PFSK-1 (cell line): ENCODE measurements at regions not wholly inside any gene's neighbourhood (a gene's known extent, or its start where the extent isn't known, plus 50 kb on each side); places are given as distances from the start of the nearest gene placed in this dataset.

Source experiments
- FOXP2 ChIP-seq: optimal IDR thresholded peaks from 2 replicates; pipeline ENCODE3; 2011; ENCODE audit warnings: borderline replicate concordance, control low read depth, inconsistent platforms; ENCODE audit not compliant: insufficient read depth; ENCODE audit errors: extremely low read length, extremely low read depth
- POLR2AphosphoS5 ChIP-seq: IDR thresholded peaks from 2 replicates; pipeline ENCODE4 v1.6.1; 2012; ENCODE audit warnings: low read depth, mild to moderate bottlenecking, control low read depth, low read length, moderate library complexity
- REST ChIP-seq, 2 experiments: IDR thresholded peaks; 2 replicates each; pipeline versions ENCODE4 v1.6.1 to v1.8.0; 2011 to 2012; ENCODE audit warnings: low read depth in 2 of 2, low read length in 2 of 2, control low read depth in 1 of 2, inconsistent platforms in 1 of 2, mild to moderate bottlenecking in 1 of 2, moderate library complexity in 1 of 2; ENCODE audit not compliant: insufficient read depth in 1 of 2
- SIN3A ChIP-seq: IDR thresholded peaks from 2 replicates; pipeline ENCODE4 v1.6.1; 2012; ENCODE audit warnings: mild to moderate bottlenecking, low read length, moderate library complexity, borderline replicate concordance; ENCODE audit not compliant: insufficient read depth
- TAF1 ChIP-seq: IDR thresholded peaks from 2 replicates; pipeline ENCODE4 v1.6.1; 2012; ENCODE audit warnings: low read length, control low read depth, borderline replicate concordance; ENCODE audit not compliant: insufficient read depth

DNA sequence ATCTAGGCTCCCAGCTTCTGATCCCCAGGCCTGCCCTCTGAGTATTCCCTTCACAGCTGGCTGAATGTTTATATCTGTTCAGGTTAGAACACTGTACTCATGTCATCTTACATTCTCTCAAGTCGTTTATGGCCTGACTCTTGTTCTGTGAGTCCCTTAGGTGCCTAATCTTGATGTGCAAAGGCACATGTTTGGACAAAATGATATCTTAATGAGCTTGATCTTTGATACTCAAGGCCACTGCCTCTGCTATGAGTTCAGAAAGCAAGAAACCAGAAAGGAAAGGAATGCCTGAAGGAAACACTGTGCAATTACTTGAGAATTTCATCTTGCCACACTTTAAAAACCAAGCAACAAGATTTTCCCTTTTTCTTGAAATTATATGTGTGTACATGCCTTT is 391.8 kb upstream of the ZNF608 start:
- no peak for TF ChIP-seq TAF1
- no peak for TF ChIP-seq REST (IDR thresholded peaks at IDR 0.05; ENCODE audit: insufficient read depth in 1 of 2, low read depth in 2 of 2, low read length in 2 of 2)
- no peak for TF ChIP-seq FOXP2

GRCh38 chr5:125139590-125139989 is 393.2 kb upstream of the ZNF608 start:
- no peak for TF ChIP-seq TAF1
- no peak for TF ChIP-seq REST (IDR thresholded peaks at IDR 0.05; ENCODE audit: insufficient read depth in 1 of 2, low read depth in 2 of 2, low read length in 2 of 2)
- TF ChIP-seq SIN3A, result no peak
- TF ChIP-seq POLR2AphosphoS5, result no peak

DNA sequence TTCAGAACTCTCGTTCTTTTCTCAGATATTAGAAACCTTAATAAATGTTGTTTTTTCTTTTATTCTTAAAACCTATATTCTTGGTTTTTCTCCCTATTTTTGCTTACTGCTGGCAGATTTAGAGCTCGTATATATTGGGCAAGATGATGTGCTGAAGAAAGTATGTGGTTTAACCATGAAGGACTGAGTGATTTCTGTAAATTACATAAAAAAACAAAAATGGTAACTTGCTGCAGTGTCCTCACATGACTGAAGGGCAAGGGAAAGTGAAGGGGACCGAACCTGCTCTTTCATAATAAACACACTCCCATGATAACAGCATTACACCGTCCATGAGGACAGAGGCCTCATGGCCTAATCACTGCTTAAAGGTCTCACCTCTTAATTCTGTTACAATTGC is 393.8 kb upstream of the ZNF608 start:
- TF ChIP-seq SIN3A (no peak), REST (IDR thresholded peaks at IDR 0.05; ENCODE audit: insufficient read depth in 1 of 2, low read depth in 2 of 2, low read length in 2 of 2) (no peak), FOXP2 (no peak), TAF1 (no peak), POLR2AphosphoS5 (no peak)

GRCh38 chr5:125140855-125141254 is 394.4 kb upstream of the ZNF608 start:
- TF ChIP-seq REST (IDR thresholded peaks at IDR 0.05; ENCODE audit: insufficient read depth in 1 of 2, low read depth in 2 of 2, low read length in 2 of 2) (no peak), TAF1 (no peak), POLR2AphosphoS5 (no peak), FOXP2 (no peak), SIN3A (no peak)

DNA sequence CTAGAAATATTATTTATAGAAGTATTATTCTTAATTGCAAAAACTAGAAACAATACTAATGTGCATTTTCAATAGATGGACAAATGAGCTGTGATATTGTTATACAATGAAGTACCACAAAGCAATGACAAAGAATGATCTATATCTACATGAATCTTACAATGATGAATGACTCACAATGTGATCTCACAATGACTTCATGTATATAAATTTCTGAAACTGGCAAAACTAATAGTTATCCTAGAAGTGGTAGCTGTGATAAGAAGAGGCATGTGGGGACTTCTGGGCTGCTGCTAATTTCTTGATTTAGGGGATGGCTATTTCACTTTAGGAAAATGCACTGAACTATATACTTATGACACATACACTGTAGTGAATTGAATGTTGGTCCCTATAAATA is 396.0 kb upstream of the ZNF608 start:
- TF ChIP-seq POLR2AphosphoS5 (no peak), FOXP2 (no peak)

DNA sequence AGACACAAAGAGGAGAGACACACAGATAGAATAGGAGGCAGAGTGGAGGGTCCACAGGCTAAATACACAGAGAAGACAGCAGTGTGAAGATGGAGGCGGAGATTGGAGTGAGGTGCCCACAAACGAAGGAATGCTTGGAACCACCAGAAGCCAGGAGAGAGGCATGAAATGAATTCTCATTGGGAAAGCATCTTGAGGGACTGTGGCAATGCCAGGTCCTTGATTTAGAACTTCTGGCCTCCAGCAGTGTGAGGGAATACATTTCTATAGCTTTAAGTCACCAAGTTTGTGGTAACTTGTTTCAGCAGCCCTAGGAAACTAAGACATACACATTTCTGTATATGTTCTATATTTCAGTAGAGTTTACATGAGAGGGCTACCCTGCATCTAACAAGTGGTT is 396.6 kb upstream of the ZNF608 start:
- TF ChIP-seq POLR2AphosphoS5 (no peak), REST (IDR thresholded peaks at IDR 0.05; ENCODE audit: insufficient read depth in 1 of 2, low read depth in 2 of 2, low read length in 2 of 2) (no peak), SIN3A (no peak), TAF1 (no peak), FOXP2 (no peak)
